ENCODE measurements at regions not wholly inside any gene's neighbourhood (a gene's known extent, or its start where the extent isn't known, plus 50 kb on each side); places are given as distances from the start of the nearest gene placed in this dataset.
"Not testable (repeated sequence)": the region's sequence is repeated elsewhere in the genome, so short reads cannot be mapped to it uniquely, and the experiment has no call there.

DNA sequence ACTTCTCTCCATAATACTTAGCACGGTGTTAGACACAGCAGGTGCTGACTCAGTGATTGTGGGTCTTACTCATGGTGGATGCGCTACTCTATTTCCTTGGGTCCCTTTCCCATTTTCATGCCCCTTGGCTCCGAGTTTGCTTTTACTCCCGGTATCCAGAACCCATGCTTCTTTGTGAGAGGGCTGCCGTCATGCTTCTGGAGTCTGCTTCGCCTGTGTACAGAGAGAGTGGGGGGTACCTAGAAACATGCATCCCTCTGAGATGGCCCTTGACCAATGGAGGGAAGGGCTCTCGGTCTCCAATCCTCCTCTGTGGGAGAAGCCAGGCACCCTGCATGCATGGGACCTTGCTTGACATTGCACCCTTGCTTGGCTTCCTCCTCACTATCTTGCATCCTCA, 160.4 kb downstream of the NRN1 start:
- no peaks in the 10 kb centered on the region for H3K36me3 ChIP-seq (ENCODE audit: low read depth)
- TF ChIP-seq, protein P1, sequence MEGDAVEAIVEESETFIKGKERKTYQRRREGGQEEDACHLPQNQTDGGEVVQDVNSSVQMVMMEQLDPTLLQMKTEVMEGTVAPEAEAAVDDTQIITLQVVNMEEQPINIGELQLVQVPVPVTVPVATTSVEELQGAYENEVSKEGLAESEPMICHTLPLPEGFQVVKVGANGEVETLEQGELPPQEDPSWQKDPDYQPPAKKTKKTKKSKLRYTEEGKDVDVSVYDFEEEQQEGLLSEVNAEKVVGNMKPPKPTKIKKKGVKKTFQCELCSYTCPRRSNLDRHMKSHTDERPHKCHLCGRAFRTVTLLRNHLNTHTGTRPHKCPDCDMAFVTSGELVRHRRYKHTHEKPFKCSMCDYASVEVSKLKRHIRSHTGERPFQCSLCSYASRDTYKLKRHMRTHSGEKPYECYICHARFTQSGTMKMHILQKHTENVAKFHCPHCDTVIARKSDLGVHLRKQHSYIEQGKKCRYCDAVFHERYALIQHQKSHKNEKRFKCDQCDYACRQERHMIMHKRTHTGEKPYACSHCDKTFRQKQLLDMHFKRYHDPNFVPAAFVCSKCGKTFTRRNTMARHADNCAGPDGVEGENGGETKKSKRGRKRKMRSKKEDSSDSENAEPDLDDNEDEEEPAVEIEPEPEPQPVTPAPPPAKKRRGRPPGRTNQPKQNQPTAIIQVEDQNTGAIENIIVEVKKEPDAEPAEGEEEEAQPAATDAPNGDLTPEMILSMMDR (IDR thresholded peaks at IDR 0.05), result no peak
- ATAC-seq (no peak), DNase-seq (no peak)
- intact Hi-C loops (cut with DNase I, micrococcal nuclease), result no loop called here
- no peaks in the 10 kb centered on the region for H3K9me3 ChIP-seq
- H3K4me1 ChIP-seq (ENCODE audit: low read depth), result no peaks in the 10 kb centered on the region
- no peak overlapping the region for H3K4me3 ChIP-seq

DNA sequence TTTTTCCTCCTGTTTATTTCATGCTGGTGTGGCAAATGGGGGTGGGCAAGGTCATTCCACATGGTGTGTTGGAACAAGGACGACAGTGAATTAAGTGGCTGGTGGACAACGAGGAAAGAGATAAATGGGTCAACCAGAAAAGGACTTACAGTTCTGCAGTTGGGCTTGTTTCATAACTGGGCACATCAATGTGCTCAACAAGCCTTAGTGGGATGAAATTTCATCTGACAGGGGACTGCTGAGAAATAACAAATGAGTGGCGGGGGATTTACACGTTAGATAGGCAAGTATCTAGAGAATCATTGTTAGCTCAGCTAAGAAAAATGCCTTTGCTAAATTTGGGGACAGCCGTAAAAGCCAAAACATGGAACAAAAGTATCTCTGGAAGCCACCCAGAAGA, 163.6 kb downstream of the NRN1 start:
- no peak for ATAC-seq
- H3K9me3 ChIP-seq, result no peaks in the 10 kb centered on the region
- DNase-seq, result no peak
- TF ChIP-seq, protein P1 (IDR thresholded peaks at IDR 0.05), result no peak
- H3K4me1 ChIP-seq (ENCODE audit: low read depth), result no peaks in the 10 kb centered on the region
- H3K36me3 ChIP-seq (ENCODE audit: low read depth), result no peaks in the 10 kb centered on the region
- intact Hi-C loops (cut with DNase I, micrococcal nuclease), result no loop called here
- H3K4me3 ChIP-seq, result no peak overlapping the region

DNA sequence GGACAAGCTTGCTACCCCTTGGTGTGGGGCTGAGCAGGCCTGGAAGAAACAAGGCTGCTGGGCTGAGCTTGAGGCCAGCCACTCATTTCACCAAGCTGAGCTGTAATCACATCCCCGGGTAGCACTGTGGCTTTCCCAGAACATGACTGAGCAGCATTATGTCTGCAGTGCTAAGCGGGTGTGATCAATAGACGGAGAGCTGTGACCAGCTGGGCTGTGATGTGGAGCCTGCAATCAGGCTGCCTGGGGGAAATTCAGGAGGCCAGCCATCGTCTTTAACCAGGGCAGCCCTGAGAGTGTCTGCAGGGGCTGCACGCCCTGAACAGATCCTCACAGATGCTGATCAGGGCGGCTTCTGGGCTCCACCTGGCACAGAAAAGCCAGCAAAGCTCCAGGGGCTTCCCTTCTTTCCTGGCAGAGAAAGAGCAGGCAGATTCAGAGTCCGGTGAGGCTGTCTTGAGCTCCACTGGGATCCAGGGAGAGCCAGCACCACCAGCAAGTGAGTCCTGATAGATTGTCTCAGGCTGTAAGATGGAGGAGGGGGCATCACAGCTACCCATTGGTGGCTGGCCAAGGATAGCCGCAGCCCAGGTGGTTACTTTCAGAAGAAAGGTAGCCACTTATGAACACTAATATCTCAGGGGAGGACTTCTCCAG, 165.9 kb downstream of the NRN1 start:
- Histone ChIP-seq H3K4me3 (no peak overlapping the region), H3K36me3 (ENCODE audit: low read depth) (no peaks in the 10 kb centered on the region), H3K9me3 (no peaks in the 10 kb centered on the region), H3K4me1 (ENCODE audit: low read depth) (no peaks in the 10 kb centered on the region)
- ATAC-seq, result no peak
- intact Hi-C loops (cut with DNase I, micrococcal nuclease), result no loop called here
- TF ChIP-seq, protein P1 (IDR thresholded peaks at IDR 0.05), result no peak
- DNase-seq, result no peak

DNA sequence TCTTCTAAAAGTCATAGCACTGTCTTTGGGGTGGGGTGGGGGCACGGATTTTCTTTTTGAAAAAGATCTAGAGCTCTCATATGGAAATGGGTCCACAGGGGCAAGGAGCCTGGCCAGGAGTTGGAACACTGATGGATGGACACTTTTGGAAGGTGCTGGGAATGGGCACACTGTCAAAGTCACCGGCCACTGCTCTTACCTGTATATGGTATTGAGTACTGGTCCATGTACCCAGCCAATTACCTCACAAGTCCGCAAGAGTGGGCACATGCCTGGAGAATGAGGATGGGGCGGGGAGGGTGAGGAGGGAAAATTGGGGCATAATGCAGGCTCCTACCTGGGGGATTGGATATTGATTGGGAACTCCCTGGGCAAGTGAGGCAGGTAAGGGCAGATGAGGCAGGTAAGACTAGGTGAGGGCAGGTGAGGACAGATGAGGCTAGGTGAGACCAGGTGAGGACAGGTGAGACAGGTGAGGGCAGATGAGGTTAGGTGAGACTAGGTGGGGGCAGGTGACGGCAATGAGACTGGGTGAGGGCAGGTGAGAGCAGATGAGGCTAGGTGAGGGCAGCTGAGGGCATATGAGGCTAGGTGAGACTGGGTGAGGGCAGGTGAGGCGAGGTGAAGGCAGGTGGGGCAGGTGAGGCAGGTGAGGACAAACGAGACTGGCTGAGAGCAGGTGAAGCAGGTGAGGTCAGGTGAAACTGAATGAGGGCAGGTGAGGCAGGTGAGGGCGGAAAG, 167.9 kb downstream of the NRN1 start:
- intact Hi-C loops (cut with DNase I, micrococcal nuclease), result no loop called here
- ATAC-seq (no peak), DNase-seq (no peak)
- H3K36me3 ChIP-seq (ENCODE audit: low read depth), result no peaks in the 10 kb centered on the region
- H3K4me1 ChIP-seq (ENCODE audit: low read depth), result no peaks in the 10 kb centered on the region
- no peak overlapping the region for H3K4me3 ChIP-seq
- TF ChIP-seq, protein P1 (IDR thresholded peaks at IDR 0.05), result no peak
- no peaks in the 10 kb centered on the region for H3K9me3 ChIP-seq

DNA sequence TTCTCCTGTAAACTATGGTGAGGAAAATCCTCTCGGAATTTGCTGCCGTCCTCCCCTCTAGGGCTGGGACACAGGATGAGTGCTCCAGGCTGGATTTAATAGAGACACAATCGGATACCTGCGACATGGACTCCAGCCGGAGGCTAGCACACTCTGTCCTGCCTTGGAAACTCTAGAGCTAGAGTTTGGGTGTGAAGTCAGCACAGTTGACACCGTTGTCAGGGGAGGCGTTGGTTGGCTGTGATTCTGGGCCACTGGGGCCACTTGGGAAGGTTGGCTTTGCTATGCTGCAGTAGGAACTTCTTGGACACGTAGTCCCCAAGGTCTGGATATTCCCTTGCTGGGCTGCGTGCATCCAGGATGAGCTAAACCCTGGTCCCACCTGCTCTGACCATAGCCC, 169.4 kb downstream of the NRN1 start:
- no peaks in the 10 kb centered on the region for H3K4me1 ChIP-seq (ENCODE audit: low read depth)
- intact Hi-C loops (cut with DNase I, micrococcal nuclease), result no loop called here
- TF ChIP-seq, protein P1 (IDR thresholded peaks at IDR 0.05), result no peak
- H3K9me3 ChIP-seq, result no peaks in the 10 kb centered on the region
- no peak for ATAC-seq
- no peak for DNase-seq
- H3K36me3 ChIP-seq (ENCODE audit: low read depth), result no peaks in the 10 kb centered on the region
- H3K4me3 ChIP-seq, result no peak overlapping the region

DNA sequence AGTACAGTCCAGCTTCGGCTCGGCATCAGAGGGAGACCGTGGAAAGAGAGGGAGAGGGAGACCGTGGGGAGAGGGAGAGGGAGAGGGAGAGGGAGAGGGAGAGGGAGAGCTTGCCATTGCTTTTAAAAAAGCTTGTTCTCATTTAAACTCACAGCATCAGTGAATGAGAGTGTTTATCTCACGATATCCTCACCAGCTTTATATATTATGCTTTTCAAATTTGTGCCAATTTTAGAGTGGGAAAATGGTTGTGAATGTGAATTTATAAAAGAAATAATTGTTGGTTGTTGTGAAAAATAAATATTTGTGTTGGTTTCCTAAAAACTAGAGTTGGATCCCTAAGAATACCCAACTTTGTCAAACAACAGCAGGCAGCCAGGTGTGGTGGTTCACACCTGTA, 170.1 kb downstream of the NRN1 start:
- H3K4me3 ChIP-seq; H3K4me1 ChIP-seq (ENCODE audit: low read depth); ATAC-seq; H3K9me3 ChIP-seq; H3K36me3 ChIP-seq (ENCODE audit: low read depth); intact Hi-C loops (cut with DNase I, micrococcal nuclease); DNase-seq: not testable (repeated sequence)

Measured in mucosa of descending colon (tissue), 3 donors.